GM23248 (cell line): ENCODE measurements at regions not wholly inside any gene's neighbourhood (a gene's known extent, or its start where the extent isn't known, plus 50 kb on each side); places are given as distances from the start of the nearest gene placed in this dataset.

Experiments
- EZH2 ChIP-seq: fragments of 200-600 bp; sonication (generic); IDR thresholded peaks from 2 replicates; pipeline ENCODE4 v1.6.1; 2018; ENCODE audit warnings: antibody characterized with exemption, mild to moderate bottlenecking; ENCODE audit not compliant: insufficient read depth, poor library complexity, severe bottlenecking
- EZH2phosphoT487 ChIP-seq: fragments of 200-600 bp; sonication (generic); IDR thresholded peaks from 2 replicates; pipeline ENCODE4 v1.6.1; 2018; ENCODE audit warnings: antibody characterized with exemption, moderate library complexity, mild to moderate bottlenecking, low read depth; ENCODE audit not compliant: insufficient read depth

DNA sequence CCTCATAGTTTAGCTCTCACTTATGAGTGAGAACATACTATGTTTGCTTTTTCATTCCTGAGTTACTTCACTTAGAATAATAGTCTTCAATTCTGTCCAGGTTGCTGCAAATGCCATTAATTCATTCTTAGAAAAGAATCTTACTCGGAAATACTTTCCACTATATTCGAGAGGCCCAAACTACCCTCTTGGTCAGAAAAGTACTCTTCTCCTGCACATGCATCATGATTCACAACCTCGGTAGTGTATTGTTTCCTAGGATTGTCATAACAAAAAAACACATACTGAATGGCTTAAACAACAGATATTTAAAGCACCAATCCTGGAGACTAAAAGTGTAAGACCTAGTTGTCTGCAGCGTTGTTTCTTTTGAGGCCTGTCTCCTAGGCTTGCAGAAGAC lies 364.0 kb upstream of the SLC14A2 start:
- TF ChIP-seq EZH2 (no peak), EZH2phosphoT487 (no peak)
